NOMO-1 treated with DMSO at 0.1 percent for 48 hours (cell line): ENCODE measurements at regions not wholly inside any gene's neighbourhood (a gene's known extent, or its start where the extent isn't known, plus 50 kb on each side); places are given as distances from the start of the nearest gene placed in this dataset.

Source experiments
- DNase-seq: peaks from one replicate; lab custom pipeline; 2025; ENCODE audit not compliant: unreplicated experiment; lab: John Stamatoyannopoulos, UW

DNA sequence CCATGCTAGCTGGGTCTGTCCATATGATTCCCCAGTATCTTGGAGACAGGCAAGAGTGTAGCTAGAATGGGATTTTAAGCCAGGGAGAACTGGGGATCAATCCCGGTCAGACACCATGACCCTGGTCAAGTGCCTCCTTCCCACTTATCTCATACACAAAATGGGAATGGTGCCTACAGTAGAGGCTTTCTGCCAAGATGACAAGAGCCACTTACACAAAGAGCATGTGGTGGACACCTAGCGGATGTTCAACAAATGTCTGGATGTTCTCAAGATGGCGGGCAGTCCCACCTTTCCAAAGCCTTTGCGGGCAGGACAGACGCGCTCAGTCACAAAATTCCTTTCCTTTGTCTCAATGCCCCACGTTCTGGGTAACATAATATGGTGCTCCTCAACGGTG is 57.3 kb downstream of the MAF start:
- DNase-seq: no peak

DNA sequence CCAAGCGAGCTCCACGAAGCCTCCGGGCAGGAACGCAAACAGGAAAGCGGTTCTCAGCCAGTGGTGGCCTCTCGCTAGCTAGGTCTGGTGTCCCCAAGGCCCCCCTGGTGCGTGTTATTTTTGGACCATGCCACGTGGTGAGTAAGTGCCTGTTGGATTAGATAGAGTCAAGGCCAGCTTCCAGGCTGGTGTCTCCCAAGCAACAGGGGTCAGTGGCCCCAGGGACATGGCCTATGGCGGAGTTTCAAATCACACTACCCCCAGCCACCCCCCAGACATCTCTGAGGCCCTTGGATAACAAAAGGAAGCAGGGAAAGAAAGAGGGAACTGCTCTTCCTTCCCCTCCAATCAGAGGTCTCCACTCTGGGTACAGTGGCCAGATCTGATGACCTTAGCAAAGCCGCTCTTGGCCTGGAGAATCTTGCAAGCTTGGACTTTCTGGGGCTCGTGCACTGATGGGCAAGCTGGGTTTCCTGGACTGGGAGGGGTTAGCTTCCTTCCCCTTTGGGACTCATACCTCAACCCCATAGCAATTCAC is 58.2 kb downstream of the MAF start:
- DNase-seq: no peak

DNA sequence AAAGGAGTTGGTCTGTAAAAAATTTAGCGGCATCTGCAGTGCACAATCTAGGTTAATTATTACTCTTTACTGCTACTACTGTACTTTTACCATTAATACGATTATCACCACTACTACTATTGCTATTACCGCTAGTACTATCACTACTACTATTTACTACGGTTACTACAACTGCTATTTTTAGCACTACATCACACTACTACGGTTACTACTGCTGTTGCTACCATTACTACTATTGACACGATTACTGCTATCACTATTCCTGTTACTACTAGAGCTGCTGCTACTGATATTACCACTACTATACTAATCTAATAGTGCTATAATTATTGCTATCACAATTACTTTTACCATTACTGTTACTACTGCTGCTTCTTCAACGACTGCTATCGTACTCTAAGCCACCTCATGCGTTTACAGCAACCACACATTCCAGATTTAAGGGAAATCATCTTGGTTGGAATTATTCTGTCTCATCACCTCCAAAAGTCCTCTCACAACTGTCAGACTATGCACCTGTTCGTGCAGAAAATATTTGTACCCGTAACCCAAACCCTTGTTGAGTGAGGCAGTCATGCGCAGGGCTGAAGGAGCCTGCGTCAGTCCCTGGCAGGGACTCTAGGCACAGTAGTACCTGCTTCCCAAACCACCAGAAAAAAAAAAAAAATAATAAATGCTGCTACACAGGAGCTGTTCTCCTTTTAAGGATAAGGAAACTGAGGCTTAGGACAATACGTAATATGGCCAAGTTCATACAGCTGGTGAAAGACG is 59.5 kb downstream of the MAF start:
- DNase-seq: no peak

DNA sequence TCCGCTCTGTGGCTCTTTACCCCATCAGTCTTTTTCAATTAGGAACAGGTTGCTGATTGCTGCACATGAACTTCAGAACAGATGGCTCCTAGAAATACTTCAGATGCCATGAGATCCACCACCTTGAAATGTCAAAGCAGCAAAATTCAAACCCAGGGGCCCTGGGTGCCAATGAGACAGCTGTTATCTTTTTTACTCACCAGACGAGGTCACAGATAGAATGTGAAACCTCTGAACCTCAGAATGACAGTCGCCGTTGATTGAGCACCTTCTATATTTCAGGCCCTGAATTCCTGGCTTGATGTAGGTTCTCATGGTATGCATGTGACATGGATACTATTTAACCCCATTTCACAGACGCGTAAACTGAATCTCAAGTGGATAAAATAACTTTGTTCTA is 63.0 kb downstream of the MAF start:
- DNase-seq: no peak

DNA sequence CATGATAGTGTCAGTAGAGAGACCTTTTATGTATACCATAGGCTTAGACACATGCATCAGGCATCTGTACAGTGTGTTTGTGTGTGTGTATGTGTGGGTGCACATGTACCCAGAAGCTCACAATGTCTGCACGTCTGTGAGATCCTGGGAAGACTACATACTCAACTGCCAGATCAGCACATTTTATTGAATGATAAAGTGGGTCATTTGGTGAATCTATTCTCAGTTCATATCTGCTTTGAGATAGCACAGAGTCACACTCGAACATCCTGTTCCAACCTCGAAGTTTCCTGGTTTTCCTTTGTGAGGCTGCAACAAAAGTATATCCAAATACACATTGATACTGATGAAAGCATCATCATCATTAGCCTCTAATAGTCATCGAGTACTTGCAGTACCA is 63.6 kb downstream of the MAF start:
- no peak for DNase-seq

DNA sequence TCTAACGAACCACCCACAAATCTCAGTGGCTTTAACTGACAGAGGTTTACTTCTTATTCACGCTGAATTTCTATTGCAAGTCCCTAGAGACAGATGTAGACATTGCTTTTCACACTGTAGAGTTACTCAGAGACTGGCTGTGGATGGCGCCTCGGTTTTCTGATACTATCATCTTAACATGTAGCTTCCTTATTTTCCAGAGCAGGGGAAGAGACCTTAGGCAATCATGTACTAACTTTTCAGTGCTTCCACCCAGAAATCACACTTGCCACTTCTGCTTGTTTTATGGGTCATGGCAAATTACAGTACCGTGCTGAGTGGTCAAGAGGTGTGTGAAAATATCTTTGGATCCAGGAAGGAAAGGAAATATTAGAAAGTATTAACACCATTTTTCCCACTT is 65.4 kb downstream of the MAF start:
- peak; percentile 69 for DNase-seq

DNA sequence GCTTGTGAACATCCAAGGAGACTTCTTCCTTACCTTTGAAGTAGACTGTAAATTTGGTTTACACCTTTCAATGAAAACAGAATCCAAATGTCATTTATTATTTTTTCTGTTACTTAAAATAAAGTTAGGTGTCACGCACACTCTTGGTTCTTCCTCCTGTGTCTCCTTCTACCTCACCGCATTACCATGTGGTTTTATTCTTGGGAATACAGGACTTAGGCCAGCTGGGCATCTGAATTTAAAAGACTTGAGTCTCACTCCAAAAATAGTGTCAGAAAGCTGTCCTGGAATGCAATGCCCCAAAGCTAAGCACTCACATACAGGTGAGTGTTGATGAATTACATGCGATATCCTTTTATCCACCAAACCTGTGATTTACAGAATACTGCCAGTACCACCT is 66.4 kb downstream of the MAF start:
- DNase-seq: no peak

DNA sequence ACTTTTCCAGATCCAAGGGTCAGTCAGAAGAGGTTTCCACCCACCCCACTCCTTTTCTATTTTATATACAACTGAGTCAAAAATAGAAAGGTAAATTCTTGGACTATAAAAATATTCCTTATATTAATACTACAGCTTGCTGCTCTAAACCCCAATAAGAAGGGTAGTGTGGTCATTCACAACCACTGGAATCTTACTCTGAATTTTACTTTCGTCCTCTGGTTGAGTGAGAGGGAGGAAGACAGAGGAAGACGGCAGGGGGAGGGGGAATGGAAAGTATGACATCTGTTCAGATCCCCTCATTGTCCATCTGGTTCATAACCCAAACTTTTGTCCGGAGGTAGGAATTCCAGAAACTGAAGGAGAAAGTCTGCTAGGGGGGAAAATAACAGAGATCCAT is 67.2 kb downstream of the MAF start:
- no peak for DNase-seq

DNA sequence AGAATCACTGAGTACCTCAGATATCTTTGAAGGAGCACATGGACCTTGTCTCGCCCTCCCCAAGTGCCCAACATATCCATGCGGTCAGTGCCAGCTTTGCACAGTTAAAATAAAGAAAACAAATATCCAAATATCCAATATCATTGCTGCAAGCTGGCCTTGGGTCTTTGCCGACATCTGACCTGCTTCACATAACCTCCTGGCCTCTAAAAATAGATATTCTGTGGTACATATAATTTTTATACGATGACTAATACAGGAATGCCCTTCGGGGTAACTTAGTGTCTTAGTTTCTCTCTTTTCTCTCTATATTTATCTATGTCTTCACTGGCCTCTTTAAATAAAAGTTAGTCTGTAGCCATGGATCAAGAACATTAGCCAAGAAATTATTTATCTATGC is 67.8 kb downstream of the MAF start:
- no peak for DNase-seq

DNA sequence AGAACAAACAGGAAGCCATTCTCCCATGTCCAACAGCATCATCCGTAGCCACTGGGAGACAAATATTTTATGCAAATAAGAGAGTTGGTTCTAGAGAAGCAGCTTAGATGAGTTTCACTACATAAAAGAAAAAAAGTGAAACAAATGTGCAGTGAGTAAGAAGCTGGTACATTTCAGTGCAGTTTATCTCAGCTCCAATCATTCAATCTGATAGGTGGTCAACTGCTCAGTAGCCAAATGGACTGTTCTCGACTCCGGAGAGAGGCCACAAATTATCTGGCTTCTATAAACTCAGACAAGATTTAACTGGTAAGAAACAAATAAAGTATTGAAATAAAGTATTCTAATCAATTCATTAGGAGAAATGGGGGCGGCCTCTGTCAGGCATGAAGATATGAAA is 68.3 kb downstream of the MAF start:
- no peak for DNase-seq

DNA sequence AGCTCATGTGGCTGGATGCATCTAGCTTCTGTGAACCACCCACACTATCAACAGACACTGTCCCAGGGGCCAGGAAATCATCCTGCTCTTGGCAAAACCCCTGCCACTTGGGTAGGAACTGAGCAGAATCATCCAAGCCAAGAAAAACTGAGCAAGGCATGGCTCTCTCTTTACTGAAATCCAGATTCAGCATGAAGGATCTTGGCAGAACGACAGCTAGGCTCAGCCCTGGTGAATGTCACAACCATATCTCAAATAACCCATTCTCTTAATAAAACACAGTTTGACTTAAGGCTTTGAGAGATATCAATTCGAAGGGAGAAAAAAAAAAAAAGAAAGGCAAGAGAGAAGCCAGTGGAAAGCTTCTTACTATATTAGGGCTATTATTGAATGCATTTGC is 72.2 kb downstream of the MAF start:
- DNase-seq: no peak

DNA sequence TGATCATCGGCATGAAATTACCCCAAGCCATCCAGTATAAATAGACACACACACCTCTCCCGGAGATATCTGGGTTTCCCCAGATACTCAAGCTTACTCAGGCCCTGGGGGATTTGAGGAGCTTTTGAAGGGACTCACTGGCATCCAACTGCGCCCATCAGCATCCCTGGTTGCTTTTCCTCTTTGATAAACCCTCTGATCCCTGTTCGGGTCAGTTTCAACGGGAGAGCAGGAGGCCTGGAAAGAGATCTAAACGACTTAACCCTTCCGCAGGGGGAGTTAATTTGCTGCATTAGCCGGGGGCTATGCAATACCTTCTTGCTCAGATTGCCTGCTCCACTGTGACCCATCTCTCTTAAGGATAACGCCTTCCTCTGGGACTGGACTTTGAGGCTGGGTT is 76.6 kb downstream of the MAF start:
- no peak for DNase-seq

DNA sequence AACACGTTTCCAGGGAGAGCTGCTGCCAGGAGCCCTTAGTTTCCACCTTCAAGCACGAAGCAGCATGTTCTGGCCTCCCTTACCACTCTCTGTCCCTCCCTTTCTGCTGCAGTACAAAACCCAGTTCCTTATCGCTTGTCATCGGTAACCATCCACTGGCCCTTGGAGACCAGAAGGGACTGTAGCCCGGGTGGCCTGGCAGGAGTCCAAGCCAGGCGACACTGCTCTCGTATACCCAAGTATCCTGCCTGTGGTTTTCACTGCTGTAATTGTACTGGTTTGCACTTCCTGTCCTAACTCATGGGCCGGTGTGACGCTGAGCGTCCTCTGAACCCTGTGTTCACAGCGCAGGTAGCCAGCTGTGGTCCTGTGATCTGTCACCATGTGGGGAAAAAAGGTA is 81.1 kb downstream of the MAF start:
- peak; percentile 49 for DNase-seq

DNA sequence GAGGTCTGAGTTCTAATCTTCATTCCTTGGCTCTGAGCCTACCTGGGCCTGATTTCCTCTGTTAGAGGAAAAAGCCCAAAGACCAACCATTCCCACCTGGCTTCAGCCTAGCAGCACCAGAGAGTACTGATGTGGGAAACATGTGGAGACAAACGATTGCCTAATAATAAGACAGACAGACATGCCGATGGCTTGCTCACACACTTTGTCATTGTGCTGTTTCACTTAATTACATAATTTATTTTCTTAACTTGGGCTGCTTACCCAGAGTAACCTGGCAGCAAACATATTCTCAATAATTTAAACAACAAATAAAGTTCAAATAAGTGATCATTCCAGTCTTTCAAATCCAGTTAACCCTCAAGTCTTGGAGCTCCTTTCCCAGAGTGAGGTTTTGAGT is 83.4 kb downstream of the MAF start:
- DNase-seq: no peak

DNA sequence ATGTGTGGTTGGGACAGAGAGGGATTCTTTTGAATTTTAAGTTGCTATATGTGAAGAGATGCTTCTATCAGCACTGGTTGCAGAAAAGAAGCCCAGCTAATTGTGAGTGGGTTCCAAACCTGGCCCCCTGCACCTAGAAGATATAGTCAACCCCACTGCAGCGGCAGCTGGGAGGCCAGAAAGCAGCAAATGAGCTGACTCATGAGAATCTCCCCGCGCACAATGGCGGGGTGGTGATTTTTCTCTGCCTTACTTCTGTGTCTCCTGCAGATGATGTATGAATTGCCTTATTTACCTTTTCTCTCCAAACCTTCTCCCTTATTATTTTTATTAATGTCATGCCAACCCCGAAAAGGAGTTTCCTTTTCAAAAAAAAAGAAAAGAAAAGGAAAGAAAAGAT is 89.7 kb downstream of the MAF start:
- DNase-seq: no peak

DNA sequence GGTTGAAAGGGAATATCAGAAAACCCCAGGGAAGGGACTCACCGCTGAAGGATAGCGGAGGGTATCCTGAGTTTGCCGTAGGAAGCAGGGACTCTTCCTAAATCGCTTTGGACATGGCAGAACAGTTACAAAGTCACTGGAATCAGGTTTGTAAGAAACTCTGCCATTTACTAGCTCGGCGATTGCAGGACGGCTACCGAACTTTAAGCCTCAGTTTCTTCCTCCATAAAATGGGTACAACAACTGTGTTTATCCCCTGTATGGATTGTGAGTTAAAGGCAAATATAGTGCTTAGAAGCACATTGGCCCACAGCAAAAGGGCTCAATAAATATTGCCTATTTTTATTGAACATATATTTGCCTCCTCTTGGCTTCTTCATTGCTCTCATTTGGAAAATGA is 90.6 kb downstream of the MAF start:
- DNase-seq: no peak

DNA sequence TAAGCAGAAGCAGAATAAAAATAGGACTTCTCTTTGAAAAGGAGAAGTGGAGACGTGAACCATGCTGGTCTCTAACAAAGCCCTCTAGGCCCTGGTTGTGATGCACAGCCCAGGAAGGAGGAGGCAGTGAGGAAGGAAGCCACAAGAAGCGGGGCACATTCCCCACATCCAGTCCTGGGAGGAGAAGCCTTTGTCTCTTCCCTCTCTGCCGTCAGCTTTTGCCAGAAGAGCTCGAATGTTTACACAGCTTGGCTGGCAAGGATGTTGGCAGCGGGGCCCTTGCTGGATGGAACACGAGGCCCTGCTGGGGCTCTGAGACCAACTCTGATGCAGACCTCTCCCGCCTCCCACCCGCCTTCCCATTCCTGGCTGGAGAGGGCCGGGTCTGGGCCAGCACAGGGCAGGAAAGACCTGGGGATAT is 91.3 kb downstream of the MAF start:
- peak; percentile 50 for DNase-seq

DNA sequence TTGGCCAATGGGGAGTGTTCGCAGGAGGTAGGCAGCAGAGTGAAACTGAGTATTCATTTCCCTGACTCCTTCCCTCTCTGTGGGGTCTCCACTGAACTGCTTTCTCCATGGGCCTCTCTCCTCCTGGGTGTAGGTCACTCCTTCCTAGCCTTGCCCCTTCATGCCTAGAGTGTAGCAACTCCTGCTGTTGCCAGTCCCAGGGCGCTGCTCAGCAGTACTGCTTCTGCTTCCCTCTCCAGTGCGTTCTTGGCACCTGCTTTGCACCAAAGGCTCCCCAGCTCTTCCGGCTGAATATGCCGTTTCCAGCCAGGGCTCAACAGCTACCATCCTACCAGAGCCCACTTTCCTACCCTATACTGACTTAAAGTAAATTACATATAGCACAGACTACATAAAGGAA is 92.2 kb downstream of the MAF start:
- no peak for DNase-seq

DNA sequence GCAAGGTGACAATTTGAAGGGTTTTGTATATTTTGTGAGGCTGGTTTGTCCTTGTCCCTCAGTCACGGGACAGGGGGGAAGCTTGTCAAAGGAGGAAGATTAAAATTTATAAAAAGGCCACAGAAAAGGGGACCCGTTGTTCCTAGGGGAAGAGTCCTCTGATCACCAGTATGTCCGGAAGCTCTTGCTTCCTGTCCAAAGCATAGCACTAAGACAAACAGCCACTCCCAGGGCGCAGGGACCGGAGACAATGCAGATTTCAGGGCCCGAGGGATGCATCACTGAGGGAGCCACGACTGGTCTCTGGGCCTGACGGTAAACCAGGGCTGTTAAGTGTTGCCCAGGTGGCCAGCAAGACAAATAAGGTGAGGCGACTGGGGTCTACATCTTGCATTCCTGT is 95.2 kb downstream of the MAF start:
- no peak for DNase-seq

DNA sequence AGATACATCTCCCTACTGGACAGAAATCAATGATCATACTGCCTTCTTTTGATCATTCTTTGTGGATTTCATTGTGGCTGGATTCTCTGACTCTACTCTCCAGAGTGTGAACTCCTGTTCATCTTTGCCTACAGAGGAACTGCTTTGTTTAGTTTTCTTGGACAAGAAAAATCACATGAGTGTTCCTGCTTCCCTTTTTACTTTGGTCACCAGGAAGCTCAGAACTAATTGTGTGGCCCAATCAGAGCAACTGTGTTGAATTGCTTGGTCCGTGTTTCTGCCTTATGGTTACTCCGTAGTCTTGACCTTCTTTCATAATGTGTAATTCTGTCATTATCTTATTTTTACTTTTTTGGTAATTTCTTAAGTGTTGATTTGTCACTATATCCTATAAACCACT is 97.0 kb downstream of the MAF start:
- DNase-seq: no peak

DNA sequence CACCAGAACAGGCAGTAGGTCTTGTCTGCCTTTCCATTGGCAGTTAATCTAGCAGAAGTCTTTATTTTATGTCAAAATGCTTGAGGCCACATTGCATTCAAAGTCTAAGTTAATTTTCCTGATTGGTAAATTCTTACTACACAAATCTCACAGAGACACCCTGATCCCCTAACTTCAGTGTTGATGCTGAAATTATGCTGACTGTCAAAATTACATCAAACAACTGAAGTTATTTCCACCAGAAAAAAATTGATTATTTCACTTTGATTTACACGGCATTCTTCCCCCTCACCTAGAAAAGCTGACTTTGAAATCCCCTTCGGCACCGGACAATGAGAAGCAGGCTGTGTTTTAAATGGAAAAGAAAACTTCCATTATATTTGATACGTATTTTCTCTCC is 99.1 kb downstream of the MAF start:
- DNase-seq: no peak

DNA sequence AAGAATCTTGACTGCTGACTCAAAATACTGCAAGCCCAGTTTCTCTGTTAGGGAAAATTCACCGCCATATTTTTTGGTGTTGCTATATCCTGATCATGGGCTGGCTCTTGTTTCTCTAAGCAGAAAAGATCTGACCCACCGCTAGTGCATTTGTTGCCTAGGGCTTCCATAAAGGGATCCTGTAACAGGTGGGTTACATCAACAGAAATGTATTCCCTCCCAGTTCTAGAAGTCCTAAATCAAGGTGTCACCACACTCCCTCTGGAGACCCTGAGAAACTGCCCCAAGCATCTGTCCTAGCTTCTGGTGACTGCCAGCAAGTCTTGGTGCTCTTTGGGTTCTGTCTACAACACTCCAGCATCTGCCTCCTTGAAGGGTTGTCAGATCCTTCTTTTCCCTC is 99.7 kb downstream of the MAF start:
- DNase-seq: no peak

DNA sequence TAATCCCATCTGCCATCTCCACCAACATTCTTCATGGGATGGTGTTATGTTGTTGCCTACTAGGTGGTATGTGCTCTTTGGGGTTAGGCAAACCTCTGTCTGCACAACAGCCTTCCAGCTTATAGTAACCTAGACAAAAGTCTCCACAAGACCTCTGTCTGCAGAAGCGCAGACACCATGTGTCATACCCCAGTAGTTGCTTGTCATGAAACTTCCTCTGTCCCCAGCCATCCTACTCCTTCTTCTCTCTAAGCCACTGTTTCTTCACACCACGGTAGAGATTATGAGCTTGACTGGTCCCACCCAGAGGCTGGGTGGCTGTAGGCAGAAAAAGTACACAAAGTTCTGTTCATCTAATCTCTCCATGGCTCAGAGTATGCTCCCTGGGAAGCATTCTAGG is 100.3 kb downstream of the MAF start:
- no peak for DNase-seq
